Hepatocyte (in vitro differentiated cells): ENCODE measurements at regions not wholly inside any gene's neighbourhood (a gene's known extent, or its start where the extent isn't known, plus 50 kb on each side); places are given as distances from the start of the nearest gene placed in this dataset.
"Not testable (repeated sequence)": the region's sequence is repeated elsewhere in the genome, so short reads cannot be mapped to it uniquely, and the experiment has no call there.

ENCODE experiments used
- DNase-seq: peaks from one replicate; pipeline ENCODE4 v3.0.0-alpha.2; 2016; ENCODE audit warnings: low spot score
- H2AFZ ChIP-seq: fragments of 200-600 bp; sonication (generic); 2 replicates; pipeline ENCODE4 v1.6.0; 2016; ENCODE audit warnings: antibody characterized with exemption, mild to moderate bottlenecking
- H3K27ac ChIP-seq: fragments of 200-600 bp; sonication (generic); 2 replicates; pipeline ENCODE4 v1.5.1; 2016; ENCODE audit warnings: mild to moderate bottlenecking
- H3K27me3 ChIP-seq: fragments of 200-600 bp; sonication (generic); 2 replicates; pipeline ENCODE4 v1.6.1; 2016
- H3K36me3 ChIP-seq: fragments of 200-600 bp; sonication (generic); replicated peaks from 2 replicates; pipeline ENCODE4 v1.5.1; 2016; ENCODE audit warnings: low read depth; ENCODE audit not compliant: insufficient read depth
- H3K4me1 ChIP-seq: fragments of 200-600 bp; sonication (generic); 2 replicates; pipeline ENCODE4 v1.5.1; 2016; ENCODE audit warnings: mild to moderate bottlenecking, moderate library complexity; ENCODE audit not compliant: insufficient read depth
- H3K4me2 ChIP-seq: fragments of 200-600 bp; sonication (generic); 2 replicates; pipeline ENCODE4 v1.6.0; 2016
- H3K4me3 ChIP-seq: fragments of 200-600 bp; sonication (generic); 2 replicates; pipeline ENCODE4 v1.5.1; 2016; ENCODE audit warnings: mild to moderate bottlenecking
- H3K79me2 ChIP-seq: fragments of 200-600 bp; sonication (generic); 2 replicates; pipeline ENCODE4 v1.6.0; 2017; ENCODE audit warnings: mild to moderate bottlenecking
- H3K9me2 ChIP-seq: fragments of 200-600 bp; sonication (generic); replicated peaks from 2 replicates; pipeline ENCODE4 v1.6.0; 2017; ENCODE audit warnings: mild to moderate bottlenecking; ENCODE audit not compliant: insufficient read depth
- H3K9me3 ChIP-seq: fragments of 200-600 bp; sonication (generic); 2 replicates; pipeline ENCODE4 v1.5.1; 2016; ENCODE audit warnings: low read depth, mild to moderate bottlenecking
- H4K20me1 ChIP-seq: fragments of 200-600 bp; sonication (generic); 2 replicates; pipeline ENCODE4 v1.6.0; 2016; ENCODE audit warnings: mild to moderate bottlenecking; ENCODE audit not compliant: insufficient read depth, poor library complexity, severe bottlenecking
- EZH2 ChIP-seq: fragments of 200-600 bp; sonication (generic); IDR thresholded peaks from 2 replicates; pipeline ENCODE4 v1.6.1; 2016; ENCODE audit warnings: antibody characterized with exemption, mild to moderate bottlenecking, borderline replicate concordance
- EZH2phosphoT487 ChIP-seq: fragments of 200-600 bp; sonication (generic); IDR thresholded peaks from one replicate; pipeline ENCODE4 v1.6.1; 2018; ENCODE audit warnings: antibody characterized with exemption, mild to moderate bottlenecking, low read depth, moderate library complexity; ENCODE audit not compliant: unreplicated experiment, severe bottlenecking
- WGBS: methylation state at CpG from one replicate; pipeline ENCODE4 v1.1.6; 2016; ENCODE audit warnings: low lambda C conversion rate; ENCODE audit errors: missing lambda C conversion rate; 5-methylcytosine and 5-hydroxymethylcytosine counted together
- TF ChIP-seq, protein P1 (sequence below): fragments of 200-600 bp; sonication (generic); IDR thresholded peaks from 2 replicates; pipeline ENCODE4 v1.5.1; 2016; ENCODE audit warnings: antibody characterized with exemption, mild to moderate bottlenecking; ENCODE audit not compliant: poor library complexity

DNA sequence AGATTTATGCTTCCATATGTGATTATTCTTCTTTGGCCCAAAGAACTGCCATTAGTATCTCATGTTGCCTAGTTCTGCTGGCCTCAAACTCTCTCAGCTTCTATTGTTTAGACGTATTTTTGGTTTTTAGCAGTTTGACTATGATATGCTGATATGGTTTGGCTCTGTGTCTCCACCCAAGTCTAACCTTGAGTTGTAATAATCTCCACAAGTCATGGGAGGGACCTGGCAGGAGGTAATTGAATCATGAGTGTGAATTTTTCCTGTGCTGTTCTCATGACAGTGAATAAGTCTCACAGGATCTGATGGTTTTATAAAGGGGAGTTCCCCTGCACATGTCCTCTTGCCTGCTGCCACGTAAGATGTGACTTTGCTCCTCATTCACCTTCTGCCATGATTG, 96.7 kb upstream of the ARG1 start:
- Histone ChIP-seq H3K9me3 (no peaks in the 10 kb centered on the region), H4K20me1 (no peaks in the 10 kb centered on the region), H3K4me1 (peaks cover 11% of the 10 kb centered on the region), H3K4me3 (no peak overlapping the region), H3K27ac (peak overlapping the region; percentile 85), H3K4me2 (no peak overlapping the region), H3K79me2 (no peaks in the 10 kb centered on the region), H3K9me2 (no peaks in the 10 kb centered on the region), H3K27me3 (no peaks in the 10 kb centered on the region), H3K36me3 (no peaks in the 10 kb centered on the region), H2AFZ (no peak overlapping the region)
- DNase-seq, result no peak
- TF ChIP-seq EZH2phosphoT487 (no peak), EZH2 (no peak)
- TF ChIP-seq, protein P1, sequence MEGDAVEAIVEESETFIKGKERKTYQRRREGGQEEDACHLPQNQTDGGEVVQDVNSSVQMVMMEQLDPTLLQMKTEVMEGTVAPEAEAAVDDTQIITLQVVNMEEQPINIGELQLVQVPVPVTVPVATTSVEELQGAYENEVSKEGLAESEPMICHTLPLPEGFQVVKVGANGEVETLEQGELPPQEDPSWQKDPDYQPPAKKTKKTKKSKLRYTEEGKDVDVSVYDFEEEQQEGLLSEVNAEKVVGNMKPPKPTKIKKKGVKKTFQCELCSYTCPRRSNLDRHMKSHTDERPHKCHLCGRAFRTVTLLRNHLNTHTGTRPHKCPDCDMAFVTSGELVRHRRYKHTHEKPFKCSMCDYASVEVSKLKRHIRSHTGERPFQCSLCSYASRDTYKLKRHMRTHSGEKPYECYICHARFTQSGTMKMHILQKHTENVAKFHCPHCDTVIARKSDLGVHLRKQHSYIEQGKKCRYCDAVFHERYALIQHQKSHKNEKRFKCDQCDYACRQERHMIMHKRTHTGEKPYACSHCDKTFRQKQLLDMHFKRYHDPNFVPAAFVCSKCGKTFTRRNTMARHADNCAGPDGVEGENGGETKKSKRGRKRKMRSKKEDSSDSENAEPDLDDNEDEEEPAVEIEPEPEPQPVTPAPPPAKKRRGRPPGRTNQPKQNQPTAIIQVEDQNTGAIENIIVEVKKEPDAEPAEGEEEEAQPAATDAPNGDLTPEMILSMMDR, result no peak
- WGBS, result 92% methylated on average over 2 of the region's 2 CpGs

DNA sequence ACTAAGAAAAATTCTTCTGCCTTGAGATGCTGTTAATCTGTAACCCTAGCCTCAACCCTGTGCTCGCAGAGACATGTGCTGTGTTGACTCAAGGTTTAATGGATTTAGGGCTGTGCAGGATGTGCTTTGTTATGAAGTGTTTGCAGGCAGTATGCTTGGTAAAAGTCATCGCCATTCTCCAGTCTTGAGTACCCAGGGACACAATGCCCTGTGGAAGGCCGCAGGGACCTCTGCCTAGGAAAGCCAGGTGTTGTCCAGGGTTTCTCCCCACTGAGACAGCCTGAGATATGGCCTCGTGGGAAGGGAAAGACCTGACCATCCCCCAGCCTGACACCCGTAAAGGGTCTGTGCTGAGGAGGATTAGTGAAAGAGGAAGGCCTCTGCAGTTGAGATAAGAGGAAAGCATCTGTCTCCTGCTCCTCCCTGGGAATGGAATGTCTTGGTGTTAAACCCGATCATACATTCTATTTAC, 94.2 kb upstream of the ARG1 start:
- H3K27ac ChIP-seq, result peak overlapping the region; percentile 89
- H3K4me3 ChIP-seq, H4K20me1 ChIP-seq, H3K27me3 ChIP-seq, H3K36me3 ChIP-seq, H3K9me2 ChIP-seq, H3K9me3 ChIP-seq, H3K79me2 ChIP-seq: not testable (repeated sequence)
- peak; percentile 22 for DNase-seq
- peaks cover 11% of the 10 kb centered on the region for H3K4me1 ChIP-seq
- WGBS, result 14% methylated on average over 6 of the region's 6 CpGs
- H3K4me2 ChIP-seq, result peak overlapping the region; percentile 54
- peak overlapping the region; percentile 36 for H2AFZ ChIP-seq

DNA sequence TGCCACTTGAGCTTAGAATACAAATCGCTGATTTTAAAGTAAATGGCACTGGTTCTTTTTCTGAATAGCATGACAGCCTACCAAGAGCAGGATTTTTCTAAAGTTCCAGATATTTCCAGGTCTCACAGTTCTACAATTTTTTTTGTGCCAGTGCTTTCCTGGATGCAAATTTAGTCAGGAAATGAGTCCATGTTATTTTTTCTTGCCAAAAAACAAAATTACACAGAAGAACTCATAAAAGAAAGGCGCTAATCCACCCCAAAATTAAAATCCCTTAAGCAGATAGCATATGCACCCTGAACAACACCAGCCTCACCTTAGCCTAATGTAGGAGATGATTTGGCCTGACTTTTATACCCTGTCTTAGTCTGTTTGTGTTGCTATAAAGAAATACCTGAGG, 86.4 kb upstream of the ARG1 start:
- Histone ChIP-seq H3K4me2 (no peak overlapping the region), H3K9me2 (no peaks in the 10 kb centered on the region), H3K9me3 (no peaks in the 10 kb centered on the region), H3K27ac (no peak overlapping the region), H3K4me3 (no peak overlapping the region), H3K27me3 (no peaks in the 10 kb centered on the region), H2AFZ (no peak overlapping the region), H3K4me1 (no peaks in the 10 kb centered on the region), H3K36me3 (no peaks in the 10 kb centered on the region), H3K79me2 (no peaks in the 10 kb centered on the region), H4K20me1 (no peaks in the 10 kb centered on the region)
- TF ChIP-seq EZH2phosphoT487 (no peak), EZH2 (no peak)
- TF ChIP-seq, protein P1, result no peak
- 94% methylated on average over 2 of the region's 2 CpGs for WGBS
- DNase-seq, result no peak

DNA sequence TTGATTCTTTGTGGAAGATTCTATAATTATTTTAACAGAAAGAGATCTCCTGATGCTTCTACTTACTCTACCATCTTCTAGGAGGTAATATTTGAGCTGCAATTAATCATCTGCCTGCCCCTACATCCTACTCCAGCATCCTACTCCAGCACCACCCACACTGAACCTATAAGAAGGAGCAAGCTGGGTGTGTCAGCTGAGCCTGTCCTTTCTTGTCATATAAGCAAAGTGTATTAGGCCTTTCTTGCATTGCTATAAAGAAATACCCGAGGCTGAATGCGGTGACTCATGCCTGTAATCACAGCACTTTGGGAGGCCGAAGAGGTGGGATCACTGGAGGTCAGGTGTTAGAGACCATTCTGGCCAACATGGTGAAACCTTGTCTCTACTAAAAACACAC, 84.2 kb upstream of the ARG1 start:
- Histone ChIP-seq H2AFZ (no peak overlapping the region), H4K20me1 (no peaks in the 10 kb centered on the region), H3K27me3 (no peaks in the 10 kb centered on the region), H3K9me3 (no peaks in the 10 kb centered on the region), H3K36me3 (no peaks in the 10 kb centered on the region), H3K4me3 (no peak overlapping the region), H3K4me1 (no peaks in the 10 kb centered on the region), H3K27ac (no peak overlapping the region), H3K79me2 (no peaks in the 10 kb centered on the region), H3K4me2 (no peak overlapping the region), H3K9me2 (no peaks in the 10 kb centered on the region)
- WGBS, result 70% methylated on average over 3 of the region's 3 CpGs
- no peak for DNase-seq
- TF ChIP-seq EZH2 (no peak), EZH2phosphoT487 (no peak)

DNA sequence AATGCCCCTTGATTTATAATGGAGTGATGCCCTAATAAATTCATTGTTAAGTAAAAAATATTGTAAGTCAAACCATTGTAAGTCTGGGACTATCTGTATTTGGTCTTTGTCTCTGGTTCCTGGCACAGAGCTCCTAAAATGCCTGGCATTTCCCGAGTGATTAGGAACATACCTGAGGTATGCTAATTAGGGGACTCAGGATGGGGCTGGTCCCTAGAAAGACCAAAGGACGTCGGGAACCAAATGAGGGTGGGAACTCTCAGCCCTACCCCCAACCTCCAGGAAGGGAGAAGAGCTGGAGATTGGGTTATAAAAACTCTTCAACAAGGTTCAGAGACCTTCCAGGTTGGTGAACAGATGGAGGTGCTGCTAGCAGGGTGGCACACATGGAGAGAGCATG, 82.6 kb upstream of the ARG1 start:
- no peak overlapping the region for H3K27ac ChIP-seq
- no peaks in the 10 kb centered on the region for H3K9me3 ChIP-seq
- no peak overlapping the region for H3K4me3 ChIP-seq
- H4K20me1 ChIP-seq, result no peaks in the 10 kb centered on the region
- H3K36me3 ChIP-seq, result no peaks in the 10 kb centered on the region
- H3K27me3 ChIP-seq, result no peaks in the 10 kb centered on the region
- no peak overlapping the region for H3K4me2 ChIP-seq
- no peaks in the 10 kb centered on the region for H3K4me1 ChIP-seq
- no peaks in the 10 kb centered on the region for H3K79me2 ChIP-seq
- 0% methylated on average over 3 of the region's 3 CpGs for WGBS
- TF ChIP-seq EZH2 (no peak), EZH2phosphoT487 (no peak)
- TF ChIP-seq, protein P1, result no peak
- DNase-seq, result no peak
- H2AFZ ChIP-seq, result no peak overlapping the region
- no peaks in the 10 kb centered on the region for H3K9me2 ChIP-seq
